KMS-11 (cell line): ENCODE measurements at regions not wholly inside any gene's neighbourhood (a gene's known extent, or its start where the extent isn't known, plus 50 kb on each side); places are given as distances from the start of the nearest gene placed in this dataset.

Source experiments
- H2AFZ ChIP-seq: fragments of 200-600 bp; sonication (generic); 2 replicates; pipeline ENCODE4 v1.6.1; 2016; ENCODE audit warnings: antibody characterized with exemption, mixed run types, low read depth
- H3K27ac ChIP-seq: fragments of 200-600 bp; sonication (generic); 2 replicates; pipeline ENCODE4 v1.6.1; 2016; ENCODE audit warnings: mild to moderate bottlenecking, mixed run types
- H3K27me3 ChIP-seq: fragments of 200-600 bp; sonication (generic); 2 replicates; pipeline ENCODE4 v1.6.1; 2017; ENCODE audit warnings: mild to moderate bottlenecking, low read depth, mixed run types, moderate library complexity; ENCODE audit not compliant: insufficient read depth
- H3K36me3 ChIP-seq: fragments of 200-600 bp; sonication (generic); 2 replicates; pipeline ENCODE4 v1.6.1; 2017; ENCODE audit warnings: mild to moderate bottlenecking, mixed run types; ENCODE audit not compliant: insufficient read depth
- H3K4me1 ChIP-seq: fragments of 200-600 bp; sonication (generic); 2 replicates; pipeline ENCODE4 v1.6.1; 2016; ENCODE audit warnings: mild to moderate bottlenecking, low read depth, mixed run types; ENCODE audit not compliant: poor library complexity, severe bottlenecking
- H3K4me2 ChIP-seq: fragments of 200-600 bp; sonication (generic); 2 replicates; pipeline ENCODE4 v1.7.0; 2016; ENCODE audit warnings: mild to moderate bottlenecking, mixed run types
- H3K4me3 ChIP-seq: fragments of 200-600 bp; sonication (generic); IDR thresholded peaks from 2 replicates; pipeline ENCODE4 v1.6.1; 2017; ENCODE audit warnings: low read depth, low read length, mixed read lengths; ENCODE audit not compliant: insufficient read depth
- H3K79me2 ChIP-seq: fragments of 200-600 bp; sonication (generic); 2 replicates; pipeline ENCODE4 v1.6.1; 2016; ENCODE audit warnings: low read depth, mixed run types; ENCODE audit not compliant: insufficient read depth
- H3K9ac ChIP-seq: fragments of 200-600 bp; sonication (generic); 2 replicates; pipeline ENCODE4 v1.6.1; 2016; ENCODE audit warnings: mild to moderate bottlenecking, mixed run types
- H4K20me1 ChIP-seq: fragments of 200-600 bp; sonication (generic); 2 replicates; pipeline ENCODE4 v1.6.1; 2016; ENCODE audit warnings: mild to moderate bottlenecking, mixed run types; ENCODE audit not compliant: insufficient read depth
- CTCF ChIP-seq: fragments of 200-600 bp; sonication (generic); conservative IDR thresholded peaks from 2 replicates; pipeline ENCODE4 v1.6.1; 2017; ENCODE audit warnings: low read depth, mild to moderate bottlenecking, antibody characterized with exemption, low read length, moderate library complexity, mixed read lengths

GRCh38 chr5:53378190-53378589, 102.2 kb upstream of the FST start:
- Histone ChIP-seq H3K9ac (no peak overlapping the region), H3K4me2 (no peak overlapping the region), H3K4me1 (no peaks in the 10 kb centered on the region), H3K27ac (no peak overlapping the region), H4K20me1 (no peaks in the 10 kb centered on the region), H3K79me2 (no peaks in the 10 kb centered on the region), H3K27me3 (no peaks in the 10 kb centered on the region), H3K4me3 (no peak overlapping the region), H3K36me3 (no peaks in the 10 kb centered on the region), H2AFZ (no peak overlapping the region)
- no peak for TF ChIP-seq CTCF

GRCh38 chr5:53378590-53379247, 101.7 kb upstream of the FST start:
- H3K27me3 ChIP-seq = no peaks in the 10 kb centered on the region
- H3K36me3 ChIP-seq = no peaks in the 10 kb centered on the region
- no peaks in the 10 kb centered on the region for H3K79me2 ChIP-seq
- no peak overlapping the region for H3K27ac ChIP-seq
- H3K4me2 ChIP-seq = no peak overlapping the region
- no peak overlapping the region for H3K4me3 ChIP-seq
- no peak overlapping the region for H3K9ac ChIP-seq
- no peak overlapping the region for H2AFZ ChIP-seq
- TF ChIP-seq CTCF = no peak
- no peaks in the 10 kb centered on the region for H3K4me1 ChIP-seq
- H4K20me1 ChIP-seq = no peaks in the 10 kb centered on the region

GRCh38 chr5:53386341-53386740, 94.1 kb upstream of the FST start:
- Histone ChIP-seq H2AFZ (no peak overlapping the region), H3K36me3 (no peaks in the 10 kb centered on the region), H3K79me2 (no peaks in the 10 kb centered on the region), H3K9ac (no peak overlapping the region), H3K4me2 (no peak overlapping the region), H4K20me1 (no peaks in the 10 kb centered on the region), H3K4me3 (no peak overlapping the region), H3K27ac (no peak overlapping the region), H3K27me3 (no peaks in the 10 kb centered on the region), H3K4me1 (no peaks in the 10 kb centered on the region)
- no peak for TF ChIP-seq CTCF

GRCh38 chr5:53389093-53389492, 91.3 kb upstream of the FST start:
- Histone ChIP-seq H3K4me3 (no peak overlapping the region), H2AFZ (no peak overlapping the region), H3K4me1 (no peaks in the 10 kb centered on the region), H4K20me1 (no peaks in the 10 kb centered on the region), H3K4me2 (no peak overlapping the region), H3K36me3 (no peaks in the 10 kb centered on the region), H3K27ac (no peak overlapping the region), H3K9ac (no peak overlapping the region), H3K79me2 (no peaks in the 10 kb centered on the region), H3K27me3 (no peaks in the 10 kb centered on the region)
- no peak for TF ChIP-seq CTCF
